Choroid plexus epithelial cell (primary cell): ENCODE measurements at regions not wholly inside any gene's neighbourhood (a gene's known extent, or its start where the extent isn't known, plus 50 kb on each side); places are given as distances from the start of the nearest gene placed in this dataset.

Source experiments
- DNase-seq: peaks from one replicate; pipeline ENCODE4 v3.0.0-alpha.2; 2010; ENCODE audit warnings: low read depth
- H3K4me3 ChIP-seq: 2 replicates; pipeline ENCODE4 v1.5.1; 2011; ENCODE audit warnings: low read depth, mild to moderate bottlenecking, control low read depth, low read length, moderate library complexity
- CTCF ChIP-seq: conservative IDR thresholded peaks from 2 replicates; pipeline ENCODE4 v1.5.1; 2011; ENCODE audit warnings: low read depth, mild to moderate bottlenecking, control low read depth, inconsistent platforms, low read length, moderate library complexity

DNA sequence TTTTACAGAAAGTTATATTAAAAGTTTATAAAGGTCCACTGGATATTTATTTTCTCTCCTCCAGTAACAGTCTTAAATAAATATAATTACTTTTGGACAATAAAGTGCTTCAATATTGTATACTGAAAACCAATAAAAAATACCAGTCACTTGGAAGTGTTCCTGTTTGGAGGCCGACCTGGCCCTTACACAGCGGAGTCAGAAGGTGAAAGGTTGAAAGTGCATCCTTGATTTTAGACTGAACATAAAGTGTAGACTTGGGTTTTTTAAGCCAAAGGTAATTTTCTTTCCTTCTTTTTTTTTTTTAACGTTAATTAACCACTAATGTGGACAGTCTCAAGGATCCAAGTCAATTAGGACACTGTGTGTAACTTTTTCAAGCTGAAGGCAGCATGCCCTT lies 152.3 kb upstream of the TBX18 start:
- no peak for TF ChIP-seq CTCF
- DNase-seq, result no peak
- H3K4me3 ChIP-seq, result no peak overlapping the region

DNA sequence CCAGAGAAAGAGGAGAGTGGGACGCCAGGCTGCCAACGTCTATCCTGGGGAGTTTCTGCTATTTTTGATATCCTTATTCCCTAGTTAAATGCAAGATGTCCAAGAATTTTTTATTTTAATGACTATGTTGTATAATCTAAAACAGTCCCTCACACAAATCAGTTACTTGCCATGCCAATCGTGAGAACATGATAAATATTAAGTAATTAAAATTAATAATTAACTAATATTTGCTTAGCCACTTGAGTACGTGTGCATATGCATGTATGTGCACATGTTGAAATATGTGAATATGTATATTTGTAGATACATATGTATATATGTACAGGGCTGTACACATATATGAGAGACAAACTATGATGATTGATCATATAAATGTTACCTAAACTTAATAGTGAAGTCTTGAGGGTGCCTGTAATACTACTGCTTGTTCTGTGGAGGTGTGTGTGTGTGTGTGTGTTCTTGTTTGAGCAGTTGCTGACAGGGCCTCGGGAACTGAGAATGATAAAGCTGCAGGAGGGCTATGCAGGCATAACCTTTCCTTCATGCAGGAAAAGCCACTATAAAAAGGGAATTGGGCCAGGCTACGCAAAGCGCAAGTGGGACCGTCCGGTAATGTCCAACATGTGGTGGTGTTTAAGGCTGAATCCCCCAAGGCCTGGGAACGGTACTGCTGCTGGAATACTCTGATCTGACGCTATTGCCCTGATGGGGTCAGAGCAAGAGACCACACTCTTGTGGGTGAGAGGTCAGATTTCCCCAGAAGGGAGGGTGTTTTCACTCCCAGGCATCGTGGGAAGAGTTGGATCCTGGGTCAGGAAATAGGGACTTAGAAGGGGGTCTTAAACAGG lies 148.3 kb upstream of the TBX18 start:
- DNase-seq, result no peak
- no peak overlapping the region for H3K4me3 ChIP-seq
- no peak for TF ChIP-seq CTCF

DNA sequence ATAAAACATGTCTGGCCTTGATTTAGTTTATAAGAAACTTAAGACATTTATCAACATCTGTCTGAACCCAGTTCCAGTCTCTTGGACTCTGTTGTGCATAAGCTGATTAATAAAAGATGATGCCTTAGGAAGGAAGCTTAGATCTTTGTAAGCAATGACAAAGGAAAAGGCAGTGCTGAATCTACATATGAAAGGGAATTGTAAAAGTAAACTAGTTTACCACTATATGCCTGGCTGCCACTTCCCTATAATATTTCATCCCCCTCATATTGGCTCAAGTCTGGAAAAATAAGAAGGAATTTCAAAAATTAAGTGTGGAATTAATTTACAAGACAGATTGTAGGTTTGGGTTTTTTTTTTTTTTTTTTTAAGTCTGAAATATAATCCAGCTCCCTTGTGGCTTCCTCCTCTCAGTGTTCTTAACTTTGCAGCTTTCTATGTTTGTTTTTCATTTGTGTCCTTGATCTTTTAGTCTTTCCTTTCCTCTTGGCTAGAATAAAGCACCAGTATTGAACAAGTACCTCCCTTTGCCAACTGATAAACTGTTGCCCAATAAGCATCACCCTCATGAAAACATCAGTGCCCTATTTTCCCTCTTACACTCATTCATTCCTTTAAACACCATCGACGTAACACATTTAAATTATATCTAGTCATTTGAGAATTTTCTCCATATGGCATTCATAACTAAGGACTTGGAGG lies 146.7 kb upstream of the TBX18 start:
- no peak for TF ChIP-seq CTCF
- H3K4me3 ChIP-seq, result no peak overlapping the region
- no peak for DNase-seq

DNA sequence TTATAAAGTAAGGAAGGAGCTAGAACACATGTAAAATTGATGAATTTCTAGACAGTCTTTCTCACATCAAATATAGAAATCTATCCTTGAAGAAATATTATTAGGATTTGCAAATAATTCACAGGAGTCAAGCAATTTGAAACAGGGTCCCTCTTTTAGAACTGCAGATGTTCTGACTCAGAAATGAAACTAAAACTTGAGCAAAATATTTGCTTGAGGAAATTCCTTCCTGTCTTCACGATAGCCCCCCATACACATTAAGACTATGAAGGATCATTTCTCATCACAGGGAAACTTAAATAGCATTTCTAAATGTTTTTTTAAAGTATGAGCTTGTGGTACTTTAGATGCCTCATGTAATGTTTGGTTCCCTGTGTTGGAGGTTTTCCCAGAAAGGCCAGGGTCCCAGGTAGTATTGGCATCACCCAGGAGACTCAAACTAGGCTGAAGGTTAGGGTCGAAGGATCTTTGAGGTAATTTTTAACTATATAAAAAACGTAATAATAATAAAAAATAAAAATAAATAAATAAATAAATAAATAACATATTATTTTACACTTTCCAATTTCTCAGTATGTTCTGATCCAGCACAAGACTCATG lies 144.0 kb upstream of the TBX18 start:
- no peak for TF ChIP-seq CTCF
- no peak overlapping the region for H3K4me3 ChIP-seq
- peak; percentile 33 for DNase-seq

DNA sequence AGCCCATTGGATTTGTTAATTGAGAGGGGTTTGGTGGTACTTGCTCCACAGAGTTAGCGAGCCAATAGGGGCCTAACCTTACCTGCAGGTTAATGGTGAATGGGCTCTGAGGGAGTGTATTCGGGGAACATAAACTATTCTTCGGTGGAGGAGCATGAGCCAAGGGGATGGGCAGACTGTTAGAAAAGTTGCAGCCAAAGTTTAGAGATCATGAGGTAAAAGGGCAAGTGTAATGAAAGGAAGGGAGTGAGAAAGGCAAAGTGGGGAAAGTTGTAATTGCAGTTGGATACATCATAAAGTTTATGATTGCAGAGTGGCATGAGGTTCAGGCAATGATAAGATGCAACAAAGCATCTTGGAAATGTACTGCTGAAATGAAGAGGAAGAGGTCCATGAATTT lies 142.1 kb upstream of the TBX18 start:
- TF ChIP-seq CTCF, result no peak
- H3K4me3 ChIP-seq, result no peak overlapping the region
- DNase-seq, result no peak

GRCh38 chr6:84905823-84906222 lies 141.4 kb upstream of the TBX18 start:
- no peak for DNase-seq
- H3K4me3 ChIP-seq, result no peak overlapping the region
- no peak for TF ChIP-seq CTCF
